GM12878 (cell line): ENCODE measurements at regions not wholly inside any gene's neighbourhood (a gene's known extent, or its start where the extent isn't known, plus 50 kb on each side); places are given as distances from the start of the nearest gene placed in this dataset.

Experiments
- ATAC-seq: fragments of 200-7000 bp; cut with Tn5 transposase; 3 replicates; pipeline ENCODE4 v1.9.1; 2020; ENCODE audit warnings: mild to moderate bottlenecking, moderate library complexity
- BruUV-seq: library from RNA; stranded (reverse); fragments of 400-500 nt; replicated peaks from 2 replicates; lab custom pipeline; 2021; lab: Mats Ljungman, UMichigan
- CTCF ChIA-PET: fragments of 300-600 bp; sonication (Branson Sonifier 250); formaldehyde crosslinking; extraction: SDS; loops from one replicate; lab custom pipeline; 2021; ENCODE audit warnings: inconsistent platforms; lab: Yijun Ruan, JAX
- POLR2A ChIA-PET: fragments of 350-600 bp; formaldehyde crosslinking; extraction: SDS; loops from one replicate; lab custom pipeline; 2021; ENCODE audit warnings: inconsistent platforms; lab: Charles Lee
- RAD21 ChIA-PET: fragments of 300-600 bp; sonication (Branson Sonifier 250); formaldehyde crosslinking; loops from one replicate; lab custom pipeline; 2023; ENCODE audit warnings: antibody characterized with exemption; ENCODE audit not compliant: unreplicated experiment; lab: Charles Lee
- SMC1A ChIA-PET: fragments of 300-600 bp; sonication (Branson Sonifier 250); formaldehyde crosslinking; loops from one replicate; lab custom pipeline; 2023; ENCODE audit not compliant: unreplicated experiment, uncharacterized antibody; lab: Charles Lee
- DNase-seq: peaks from one replicate; pipeline ENCODE4 v3.0.0-alpha.2; 2011; ENCODE audit warnings: low read depth, low spot score
- FAIRE-seq: peaks from 3 replicates; lab custom pipeline; 2011; peaks lifted over from hg19 to GRCh38; lab: Jason Lieb, UNC
- H2AFZ ChIP-seq: 2 replicates; pipeline ENCODE4 v1.6.0; 2011; ENCODE audit warnings: low read depth, low read length, control low read depth; ENCODE audit not compliant: control insufficient read depth
- H3K27ac ChIP-seq: 2 replicates; pipeline ENCODE4 v1.5.1; 2011; ENCODE audit warnings: control low read depth; ENCODE audit not compliant: control insufficient read depth, insufficient read depth
- H3K27me3 ChIP-seq, 2 experiments: replicated peaks in 1 of 2; 2 replicates each; pipeline versions ENCODE4 v1.6.0 to v1.6.1; 2011; ENCODE audit warnings: low read length in 1 of 2; ENCODE audit not compliant: control insufficient read depth in 2 of 2, insufficient read depth in 2 of 2
- H3K36me3 ChIP-seq, 2 experiments: 2 replicates each; pipeline ENCODE4 v1.5.1; 2011; ENCODE audit warnings: low read length in 1 of 2; ENCODE audit not compliant: control insufficient read depth in 2 of 2, insufficient read depth in 2 of 2
- H3K4me1 ChIP-seq: 2 replicates; pipeline ENCODE4 v1.6.1; 2011; ENCODE audit warnings: mild to moderate bottlenecking, low read length, moderate library complexity, mixed read lengths; ENCODE audit not compliant: control insufficient read depth, insufficient read depth
- H3K4me2 ChIP-seq: 2 replicates; pipeline ENCODE4 v1.6.0; 2011; ENCODE audit warnings: control low read depth; ENCODE audit not compliant: control insufficient read depth, insufficient read depth
- H3K4me3 ChIP-seq: fragments of 200-600 bp; sonication (generic); 2 replicates; pipeline ENCODE4 v1.5.1; 2016
- H3K79me2 ChIP-seq: 2 replicates; pipeline ENCODE4 v1.6.0; 2011; ENCODE audit warnings: low read length; ENCODE audit not compliant: control insufficient read depth, insufficient read depth
- H3K9ac ChIP-seq: 2 replicates; pipeline ENCODE4 v1.8.0; 2011; ENCODE audit warnings: low read length, control low read depth, mixed read lengths; ENCODE audit not compliant: control insufficient read depth, insufficient read depth
- H3K9me3 ChIP-seq: replicated peaks from 3 replicates; pipeline ENCODE4 v1.5.1; 2011; ENCODE audit warnings: mild to moderate bottlenecking, low read length; ENCODE audit not compliant: control insufficient read depth, insufficient read depth
- H4K20me1 ChIP-seq: 2 replicates; pipeline ENCODE4 v1.6.0; 2011; ENCODE audit not compliant: control insufficient read depth, insufficient read depth
- ATF3 ChIP-seq: IDR thresholded peaks from 2 replicates; pipeline ENCODE4 v1.6.1; 2011; ENCODE audit warnings: low read depth, mild to moderate bottlenecking, low read length, moderate library complexity, borderline replicate concordance; ENCODE audit errors: extremely low read depth
- BCL11A ChIP-seq: IDR thresholded peaks from 2 replicates; pipeline ENCODE4 v1.6.1; 2011; ENCODE audit warnings: low read depth, low read length
- BCL3 ChIP-seq: IDR thresholded peaks from 2 replicates; pipeline ENCODE4 v1.6.1; 2011; ENCODE audit warnings: borderline replicate concordance, low read depth, mild to moderate bottlenecking, moderate library complexity, low read length; ENCODE audit not compliant: insufficient read depth, poor library complexity, severe bottlenecking
- CREM ChIP-seq: IDR thresholded peaks from 2 replicates; pipeline ENCODE4 v1.6.1; 2014; ENCODE audit warnings: antibody characterized with exemption, low read depth
- CTCF ChIP-seq, 3 experiments: IDR thresholded peaks in 2 of 3; conservative IDR thresholded peaks in 1 of 3; 2 replicates each; pipeline ENCODE4 v1.5.1; 2011; ENCODE audit warnings: low read depth in 3 of 3, low read length in 3 of 3, mild to moderate bottlenecking in 3 of 3, control low read depth in 2 of 3, moderate library complexity in 2 of 3, inconsistent platforms in 1 of 3, mixed read lengths in 1 of 3; ENCODE audit not compliant: control insufficient read depth in 2 of 3, insufficient read depth in 1 of 3; ENCODE audit errors: extremely low read depth in 1 of 3
- DPF2 ChIP-seq: fragments of 450-650 bp; IDR thresholded peaks from 2 replicates; pipeline ENCODE4 v1.6.1; 2017; ENCODE audit warnings: mild to moderate bottlenecking
- EP300 ChIP-seq, 2 experiments: fragments of 150-350 bp in 1 of 2; IDR thresholded peaks; 2 replicates each; pipeline ENCODE4 v1.6.1; 2011 to 2012; ENCODE audit warnings: low read depth in 2 of 2, low read length in 2 of 2, borderline replicate concordance in 1 of 2, improper control_type of control experiment in 1 of 2, inconsistent platforms in 1 of 2; ENCODE audit not compliant: control insufficient read depth in 1 of 2
- PAX8 ChIP-seq: fragments of 450-650 bp; IDR thresholded peaks from 2 replicates; pipeline ENCODE4 v1.6.1; 2017; ENCODE audit warnings: mild to moderate bottlenecking, moderate library complexity
- RCOR1 ChIP-seq: conservative IDR thresholded peaks from 2 replicates; pipeline ENCODE4 v1.6.1; 2012; ENCODE audit warnings: low read depth, low read length, improper control_type of control experiment
- RELB ChIP-seq: fragments of 450-650 bp; IDR thresholded peaks from 2 replicates; pipeline ENCODE4 v1.6.1; 2017; ENCODE audit warnings: low read depth, mild to moderate bottlenecking, moderate library complexity
- RUNX3 ChIP-seq: IDR thresholded peaks from 2 replicates; pipeline ENCODE4 v1.6.1; 2012; ENCODE audit warnings: low read length, inconsistent platforms
- TAF1 ChIP-seq: IDR thresholded peaks from 2 replicates; pipeline ENCODE4 v1.6.1; 2011; ENCODE audit warnings: mild to moderate bottlenecking, low read depth, low read length, borderline replicate concordance
- TBL1XR1 ChIP-seq: IDR thresholded peaks from 2 replicates; pipeline ENCODE4 v1.6.1; 2012; ENCODE audit warnings: low read depth, low read length, improper control_type of control experiment
- USF1 ChIP-seq: IDR thresholded peaks from 2 replicates; pipeline ENCODE4 v1.6.1; 2011; ENCODE audit warnings: borderline replicate concordance, low read depth, mild to moderate bottlenecking, moderate library complexity, mixed read lengths, low read length; ENCODE audit not compliant: insufficient read depth; ENCODE audit errors: extremely low read length
- USF2 ChIP-seq: IDR thresholded peaks from 2 replicates; pipeline ENCODE4 v1.6.1; 2011; ENCODE audit warnings: low read depth, low read length, improper control_type of control experiment, borderline replicate concordance
- ZNF207 ChIP-seq: fragments of 450-650 bp; IDR thresholded peaks from 2 replicates; pipeline ENCODE4 v1.6.1; 2014; ENCODE audit warnings: antibody characterized with exemption, mild to moderate bottlenecking, borderline replicate concordance
- ZSCAN29 ChIP-seq: fragments of 450-650 bp; IDR thresholded peaks from 2 replicates; pipeline ENCODE4 v1.6.1; 2017; ENCODE audit warnings: mild to moderate bottlenecking, moderate library complexity
- in situ Hi-C: fragments of 300-500 bp; cut with MboI; formaldehyde crosslinking; loops from 9 replicates; pipeline ENCODE4 v1.14.3; 2018; ENCODE audit warnings: mixed read lengths
- intact Hi-C: fragments of 100-400 bp; cut with micrococcal nuclease; formaldehyde crosslinking; loops from one replicate; pipeline ENCODE4 v1.14.2; 2022; ENCODE audit not compliant: unreplicated experiment

GRCh38 chr15:24745290-24745689 is 69.7 kb downstream of the NPAP1 start (continued):
- TF ChIP-seq DPF2 (no peak), EP300 (IDR thresholded peaks at IDR 0.05; ENCODE audit: borderline replicate concordance in 1 of 2, control insufficient read depth in 1 of 2, low read depth in 2 of 2, low read length in 2 of 2) (no peak)

- no peak for ATAC-seq
- no peak for FAIRE-seq
- no peaks in the 10 kb centered on the region for H3K4me1 ChIP-seq
- no peak overlapping the region for H3K4me2 ChIP-seq
- H3K79me2 ChIP-seq = no peaks in the 10 kb centered on the region
- H3K27me3 ChIP-seq = no peaks in the 10 kb centered on the region
- ChIA-PET RAD21 (no interaction called here), POLR2A (no interaction called here), SMC1A (no interaction called here), CTCF (no interaction called here)
- no peaks in the 10 kb centered on the region for H3K36me3 ChIP-seq
- intact Hi-C loops = no loop called here
- no peaks in the 10 kb centered on the region for H4K20me1 ChIP-seq
- H3K9ac ChIP-seq = no peak overlapping the region
- H3K27ac ChIP-seq = no peak overlapping the region
- DNase-seq = no peak
- H3K9me3 ChIP-seq = no peaks in the 10 kb centered on the region; the same call in 2 of the 3 replicates
- in situ Hi-C loops = no loop called here
- H3K4me3 ChIP-seq = no peak overlapping the region
- no TSS peak for BruUV-seq
- H2AFZ ChIP-seq = no peak overlapping the region
- TF ChIP-seq RCOR1 (no peak), PAX8 (no peak), BCL3 (no peak), TBL1XR1 (no peak), RUNX3 (no peak), BCL11A (no peak), ZNF207 (no peak), CTCF (IDR thresholded peaks at IDR 0.05 in 2 of 3, conservative IDR thresholded peaks at IDR 0.05 in 1 of 3; ENCODE audit: control insufficient read depth in 2 of 3, extremely low read depth in 1 of 3, insufficient read depth in 1 of 3, low read depth in 3 of 3, low read length in 3 of 3) (no peak), RELB (no peak), ATF3 (no peak), CREM (no peak), TAF1 (no peak), ZSCAN29 (no peak), USF2 (no peak), USF1 (no peak)
Measured at GRCh38 chr15:24746094-24746493, 70.5 kb downstream of the NPAP1 start.
